Fibroblast of villous mesenchyme (primary cell): ENCODE measurements at regions not wholly inside any gene's neighbourhood (a gene's known extent, or its start where the extent isn't known, plus 50 kb on each side); places are given as distances from the start of the nearest gene placed in this dataset.

ENCODE experiments used
- DNase-seq: peaks from one replicate; pipeline ENCODE4 v3.0.0-alpha.2; 2010; ENCODE audit warnings: low read depth
- H3K4me3 ChIP-seq: 2 replicates; pipeline ENCODE4 v1.5.1; 2011; ENCODE audit warnings: low read depth, mild to moderate bottlenecking, low read length
- TF ChIP-seq, protein P1 (sequence below): IDR thresholded peaks from 2 replicates; pipeline ENCODE4 v1.5.1; 2012; ENCODE audit warnings: low read depth, mild to moderate bottlenecking, low read length; ENCODE audit not compliant: insufficient read depth

DNA sequence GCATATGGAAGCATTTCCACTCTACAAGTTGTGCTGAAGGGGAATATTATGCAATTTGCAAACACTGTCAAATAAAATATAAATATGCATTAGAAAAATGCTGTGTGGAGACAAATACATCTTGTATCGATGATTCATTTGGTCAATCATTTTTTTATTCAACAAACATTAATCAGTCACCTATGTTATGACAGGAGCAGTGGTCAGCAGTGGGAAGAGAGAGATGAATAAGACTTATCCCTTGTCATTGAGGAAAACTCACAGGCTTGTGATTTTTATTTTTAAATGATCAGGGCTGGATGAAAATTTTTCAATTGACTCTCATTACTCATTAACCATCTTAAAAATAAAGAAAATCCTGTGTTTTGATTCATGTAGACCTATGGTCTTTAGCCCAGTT lies 574.1 kb downstream of the ACTL7B start:
- TF ChIP-seq, protein P1, sequence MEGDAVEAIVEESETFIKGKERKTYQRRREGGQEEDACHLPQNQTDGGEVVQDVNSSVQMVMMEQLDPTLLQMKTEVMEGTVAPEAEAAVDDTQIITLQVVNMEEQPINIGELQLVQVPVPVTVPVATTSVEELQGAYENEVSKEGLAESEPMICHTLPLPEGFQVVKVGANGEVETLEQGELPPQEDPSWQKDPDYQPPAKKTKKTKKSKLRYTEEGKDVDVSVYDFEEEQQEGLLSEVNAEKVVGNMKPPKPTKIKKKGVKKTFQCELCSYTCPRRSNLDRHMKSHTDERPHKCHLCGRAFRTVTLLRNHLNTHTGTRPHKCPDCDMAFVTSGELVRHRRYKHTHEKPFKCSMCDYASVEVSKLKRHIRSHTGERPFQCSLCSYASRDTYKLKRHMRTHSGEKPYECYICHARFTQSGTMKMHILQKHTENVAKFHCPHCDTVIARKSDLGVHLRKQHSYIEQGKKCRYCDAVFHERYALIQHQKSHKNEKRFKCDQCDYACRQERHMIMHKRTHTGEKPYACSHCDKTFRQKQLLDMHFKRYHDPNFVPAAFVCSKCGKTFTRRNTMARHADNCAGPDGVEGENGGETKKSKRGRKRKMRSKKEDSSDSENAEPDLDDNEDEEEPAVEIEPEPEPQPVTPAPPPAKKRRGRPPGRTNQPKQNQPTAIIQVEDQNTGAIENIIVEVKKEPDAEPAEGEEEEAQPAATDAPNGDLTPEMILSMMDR, result no peak
- DNase-seq, result peak; percentile 39

DNA sequence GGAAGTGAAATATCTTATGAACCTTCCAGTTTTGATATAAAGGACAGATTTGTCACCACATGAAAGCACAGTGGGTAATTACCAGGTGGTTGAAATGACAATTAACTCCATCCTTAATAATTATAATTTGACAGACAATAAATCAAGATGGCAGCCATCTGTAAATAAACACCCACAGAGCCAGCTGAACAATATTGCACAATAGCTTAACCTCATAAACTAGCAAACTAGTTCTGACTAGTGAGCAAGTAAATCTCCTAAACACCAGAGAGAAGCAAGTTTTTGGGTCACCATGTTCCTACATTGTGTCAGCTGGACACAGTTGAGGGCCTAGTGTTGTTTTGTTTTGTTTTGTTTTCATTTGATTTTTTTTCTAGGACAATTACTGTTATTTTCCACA lies 577.4 kb downstream of the ACTL7B start:
- no peak overlapping the region for H3K4me3 ChIP-seq
- TF ChIP-seq, protein P1, result no peak
- peak; percentile 80 for DNase-seq

More for the DNA sequence above, 574.1 kb downstream of the ACTL7B start:
- H3K4me3 ChIP-seq, result no peak overlapping the region

DNA sequence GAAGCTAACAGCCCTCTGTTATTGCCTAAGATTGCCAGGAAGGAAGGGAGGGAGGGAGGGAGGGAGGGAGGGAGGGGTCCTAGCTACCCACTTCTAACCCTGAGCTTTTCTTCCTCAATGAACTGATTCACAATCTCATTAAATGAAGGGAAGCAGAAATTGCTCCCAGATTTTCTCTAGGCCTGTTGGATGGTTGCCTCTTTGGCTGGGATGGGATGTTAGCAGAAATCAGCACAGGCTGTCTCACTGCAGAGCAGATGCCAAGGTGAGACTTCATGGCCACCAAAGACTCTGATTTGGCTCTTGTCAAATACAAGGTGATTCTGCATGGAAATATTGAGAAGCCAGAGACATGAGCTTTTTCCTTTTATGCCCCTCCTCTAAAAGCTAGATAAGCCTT lies 578.6 kb downstream of the ACTL7B start:
- no peak for DNase-seq
- H3K4me3 ChIP-seq, result no peak overlapping the region
- TF ChIP-seq, protein P1, result no peak

DNA sequence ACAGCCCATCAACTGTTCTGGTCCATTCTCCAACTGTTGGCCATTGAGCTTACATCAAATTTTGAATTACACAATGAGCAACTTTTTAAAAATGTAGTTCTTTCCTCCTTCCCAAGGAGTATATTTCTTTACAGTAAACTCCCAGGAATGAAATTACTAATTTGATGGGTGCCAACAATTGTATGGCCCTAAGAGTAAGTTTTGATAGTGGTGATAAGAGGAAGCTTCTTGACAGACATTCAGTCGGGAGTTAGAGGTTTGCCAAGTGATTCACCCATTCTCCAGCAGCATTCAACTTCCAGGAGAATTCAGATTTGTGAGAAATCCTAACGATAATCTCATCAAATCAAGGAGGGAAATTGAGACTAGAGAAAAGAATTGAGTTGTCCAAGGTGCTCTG lies 579.9 kb downstream of the ACTL7B start:
- TF ChIP-seq, protein P1, result no peak
- no peak for DNase-seq
- no peak overlapping the region for H3K4me3 ChIP-seq

DNA sequence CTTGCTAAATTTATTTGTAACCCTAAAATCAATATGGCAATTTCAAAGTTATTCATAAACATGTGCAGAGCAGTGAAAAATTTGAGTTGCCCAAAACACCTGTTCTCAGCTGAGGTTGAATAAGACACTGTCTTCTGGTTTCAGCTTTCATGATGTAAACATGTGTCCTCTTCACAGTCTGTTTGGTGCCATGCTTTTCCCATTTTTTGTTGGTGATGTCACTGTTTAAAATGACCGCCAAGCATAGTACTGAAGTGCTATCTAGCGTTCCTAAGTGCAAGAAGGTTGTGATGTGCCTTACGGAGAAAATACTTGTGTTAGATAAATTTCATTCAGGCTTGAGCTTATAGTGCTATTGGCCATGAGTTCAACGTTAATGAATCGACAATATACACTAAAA lies 580.8 kb downstream of the ACTL7B start:
- H3K4me3 ChIP-seq, result no peak overlapping the region
- no peak for DNase-seq
- TF ChIP-seq, protein P1, result no peak

DNA sequence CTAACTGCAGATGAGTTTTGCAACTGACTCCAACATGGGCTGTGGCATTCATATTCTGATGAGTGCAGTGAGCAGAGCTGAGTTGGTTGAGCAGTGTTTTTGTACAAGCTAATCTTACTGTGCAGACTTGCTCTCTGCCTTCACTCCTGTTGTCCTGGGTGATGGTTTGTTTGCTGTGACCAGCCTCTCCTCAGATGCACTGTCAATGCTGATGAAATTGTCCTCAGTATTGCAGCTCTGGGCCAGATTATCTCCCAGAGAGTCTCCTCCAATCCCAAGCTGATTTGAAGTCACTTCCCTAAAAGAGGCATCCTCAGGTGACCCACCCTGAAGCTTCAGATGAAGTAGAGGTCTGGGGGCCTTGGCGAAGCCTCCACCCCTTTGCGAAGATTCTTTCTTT lies 581.8 kb downstream of the ACTL7B start:
- H3K4me3 ChIP-seq, result no peak overlapping the region
- DNase-seq, result no peak
- TF ChIP-seq, protein P1, result no peak

DNA sequence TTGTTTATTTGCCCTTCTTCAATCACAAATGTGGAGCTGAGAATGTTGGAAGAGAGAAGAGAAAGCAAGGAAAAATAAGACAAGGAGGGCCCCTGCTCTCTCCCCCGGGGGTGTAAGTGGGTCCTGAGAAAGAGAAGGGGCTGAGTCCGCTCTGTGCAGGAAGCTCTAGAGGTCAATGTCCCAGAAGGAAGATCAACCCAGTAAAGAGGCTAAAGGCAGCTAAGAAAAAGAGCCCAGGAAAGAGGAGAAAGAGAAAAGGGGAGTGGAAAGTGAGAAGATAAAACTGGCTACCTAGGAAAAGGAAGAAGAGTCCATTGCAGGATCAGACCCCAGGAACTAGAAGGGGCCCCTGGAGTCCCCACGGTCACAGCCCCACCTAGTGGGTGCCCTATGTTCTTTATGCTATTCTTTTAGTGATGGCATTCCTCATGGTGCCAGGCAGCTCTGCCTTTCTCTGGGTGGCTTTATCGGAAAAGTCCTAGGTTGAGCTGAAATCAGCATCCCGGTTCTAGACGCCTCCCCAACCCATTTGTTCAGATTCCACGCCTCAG lies 583.4 kb downstream of the ACTL7B start:
- H3K4me3 ChIP-seq, result peak overlapping the region; percentile 50
- TF ChIP-seq, protein P1, result peak; percentile 73
- DNase-seq, result peak; percentile 72
